T47D (cell line): ENCODE measurements at regions not wholly inside any gene's neighbourhood (a gene's known extent, or its start where the extent isn't known, plus 50 kb on each side); places are given as distances from the start of the nearest gene placed in this dataset.

Experiments
- DNase-seq, 2 experiments: peaks; one replicate each; pipeline versions ENCODE4 v3.0.0 to v3.0.0-alpha.2; 2011 to 2012; ENCODE audit warnings: low read depth in 1 of 2, low spot score in 1 of 2
- JUND ChIP-seq: IDR thresholded peaks from 2 replicates; pipeline ENCODE4 v1.6.1; 2012; ENCODE audit warnings: low read depth
- in situ Hi-C: cut with HindIII; loops from 2 replicates; pipeline ENCODE4 v1.10.0; 2016; ENCODE audit warnings: low sequenced_read_pairs, low pct_unique_long_range_greater_than_20kb

DNA sequence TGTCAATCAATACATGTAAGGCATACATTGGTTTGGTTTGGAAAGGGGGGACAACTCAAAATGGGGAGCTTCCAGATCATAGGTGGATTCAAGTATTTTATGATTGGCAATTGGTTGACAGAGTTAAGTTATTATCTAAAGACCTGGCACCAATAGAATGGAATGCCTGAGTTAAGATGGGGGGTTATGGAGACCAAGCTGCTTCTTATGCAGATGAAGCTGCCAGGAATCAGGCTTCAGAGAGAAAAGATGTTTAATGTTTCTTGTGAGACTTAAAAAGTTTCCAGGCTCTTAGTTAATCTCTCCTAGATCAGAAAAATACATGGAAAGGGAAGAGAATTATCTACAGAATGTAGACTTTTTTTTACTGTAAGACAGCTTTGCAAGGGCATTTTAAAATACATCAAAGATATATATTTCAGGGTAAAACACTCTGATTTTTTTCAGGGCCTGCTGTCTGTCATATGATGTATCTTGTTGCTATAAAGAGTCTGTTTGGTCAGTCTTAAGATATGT, 1343.2 kb upstream of the LRRTM1 start:
- no peak for TF ChIP-seq JUND
- DNase-seq = no peak
- in situ Hi-C loops = no loop called here

DNA sequence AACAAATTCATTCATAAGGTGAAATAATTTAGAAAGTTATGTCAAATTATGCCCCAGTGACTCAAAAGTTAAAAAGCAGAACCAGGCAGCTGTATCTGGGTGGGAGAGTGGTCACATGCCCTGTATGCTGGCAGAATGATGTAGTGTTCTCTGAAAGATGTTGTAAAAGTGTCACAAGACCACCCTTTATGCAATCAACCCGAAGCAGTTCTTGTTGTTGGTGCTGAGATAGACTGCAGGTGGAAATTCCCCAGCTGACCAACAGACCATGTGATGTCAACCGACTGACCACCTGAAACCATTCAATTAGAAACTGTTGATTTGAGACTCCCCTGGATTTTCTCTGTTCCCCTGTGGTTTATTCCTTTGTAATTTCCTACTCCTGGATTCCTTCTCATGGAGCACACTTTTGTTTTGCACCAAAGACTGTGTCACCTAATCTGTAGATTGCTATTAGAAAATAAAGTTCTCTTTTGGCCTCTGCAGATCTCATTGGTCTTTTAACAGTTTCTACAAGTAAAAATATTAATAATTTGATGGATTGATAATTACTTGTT, 1341.3 kb upstream of the LRRTM1 start:
- in situ Hi-C loops = no loop called here

DNA sequence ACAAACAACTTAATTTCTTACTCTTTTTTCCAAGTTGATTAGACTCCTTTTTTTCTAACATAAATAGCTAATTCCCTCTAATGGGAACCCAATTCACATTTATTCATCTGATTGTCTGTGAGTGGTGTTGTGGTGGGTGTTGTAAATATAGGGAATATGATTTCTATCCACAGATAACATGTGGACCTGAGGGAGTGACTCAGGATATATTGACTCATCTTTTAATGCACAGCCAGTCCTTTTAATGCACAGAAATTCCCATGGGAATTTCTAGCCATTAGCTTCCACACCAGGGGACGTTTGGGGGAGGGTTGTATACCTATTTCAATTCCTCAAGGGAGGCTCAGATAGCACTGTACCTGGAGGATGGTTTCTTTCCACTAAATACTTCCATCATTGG, 1339.6 kb upstream of the LRRTM1 start:
- in situ Hi-C loops = no loop called here
- TF ChIP-seq JUND = no peak
- no peak for DNase-seq

More for the DNA sequence above, 1341.3 kb upstream of the LRRTM1 start:
- TF ChIP-seq JUND = no peak
- no peak for DNase-seq

DNA sequence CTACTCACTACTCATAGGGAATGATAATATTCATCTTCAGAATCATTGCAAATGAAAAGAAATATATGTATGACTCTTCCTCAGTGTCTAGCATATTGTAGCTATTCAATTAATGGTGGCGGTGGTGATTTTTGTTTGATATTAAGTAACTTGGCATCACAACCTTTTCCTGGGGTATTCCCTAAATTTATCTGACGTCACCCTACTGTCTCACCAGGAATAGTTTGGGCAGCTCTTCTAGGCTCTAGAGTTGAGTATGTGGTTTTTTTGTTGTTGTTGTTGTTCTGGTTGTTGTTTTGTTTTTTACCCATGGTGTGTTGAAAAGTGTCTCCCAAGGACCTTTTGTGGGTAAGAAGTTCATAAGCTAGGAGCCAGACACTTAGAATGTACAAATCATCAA, 1320.3 kb upstream of the LRRTM1 start:
- TF ChIP-seq JUND = no peak
- in situ Hi-C loops = no loop called here
- no peak for DNase-seq

DNA sequence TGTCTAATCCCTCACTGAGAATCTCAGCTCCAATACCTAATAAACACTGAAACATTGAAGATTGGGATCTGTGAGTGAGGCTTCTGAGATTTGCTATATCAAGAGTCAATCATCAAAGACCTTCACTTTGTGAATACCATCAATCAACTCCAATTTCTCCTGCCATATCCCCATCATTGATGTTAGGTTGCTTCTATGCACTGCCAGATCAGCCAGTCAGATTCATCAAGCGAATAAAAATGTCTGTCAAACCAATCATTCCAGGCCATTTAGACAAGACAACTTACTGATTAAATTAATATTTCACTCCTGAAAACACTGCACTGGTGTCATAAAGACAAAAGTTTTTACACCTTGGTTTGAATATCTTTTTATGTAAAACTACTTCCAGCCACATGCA, 1295.5 kb upstream of the LRRTM1 start:
- no peak for DNase-seq
- in situ Hi-C loops = no loop called here
- no peak for TF ChIP-seq JUND

DNA sequence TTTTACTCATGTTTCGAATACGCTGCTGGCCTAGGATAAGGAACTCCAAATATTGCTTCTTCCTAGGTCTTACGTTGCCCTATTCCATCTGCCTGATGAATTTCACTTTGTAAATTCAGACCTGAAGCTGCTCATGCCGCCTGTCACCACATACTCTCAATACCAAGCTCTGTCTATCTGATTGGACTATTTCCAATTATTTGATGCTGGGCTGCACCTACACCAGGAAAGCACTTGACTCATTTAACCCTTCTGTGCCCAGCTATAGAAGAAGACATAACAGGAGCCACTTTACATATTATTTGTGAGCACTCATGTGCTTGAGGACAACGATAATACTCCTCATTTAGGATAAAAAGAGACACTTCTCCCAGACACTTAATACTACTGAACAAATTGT, 1293.9 kb upstream of the LRRTM1 start:
- in situ Hi-C loops = no loop called here
- TF ChIP-seq JUND = no peak
- DNase-seq = peak; percentile 23 to 87

DNA sequence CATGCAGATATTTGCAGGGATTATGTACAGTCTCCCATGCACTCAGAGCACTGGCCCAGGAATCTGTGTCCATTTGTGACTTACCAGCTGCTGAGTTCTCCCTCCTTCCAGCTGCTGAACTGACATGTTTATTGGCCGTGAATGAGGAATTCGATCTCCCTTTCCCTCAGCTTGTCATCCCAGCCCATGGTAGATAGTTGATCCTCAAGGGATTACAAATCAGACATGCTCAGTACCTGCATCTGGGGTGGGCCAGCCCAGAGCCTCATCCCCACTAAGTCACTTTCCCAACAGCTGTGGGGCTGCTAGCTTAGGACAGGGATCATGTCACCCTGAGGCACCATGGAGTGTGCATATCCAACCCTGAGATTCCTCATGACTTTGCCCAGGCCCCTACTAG, 1284.9 kb upstream of the LRRTM1 start:
- no peak for DNase-seq
- no peak for TF ChIP-seq JUND
- in situ Hi-C loops = no loop called here

DNA sequence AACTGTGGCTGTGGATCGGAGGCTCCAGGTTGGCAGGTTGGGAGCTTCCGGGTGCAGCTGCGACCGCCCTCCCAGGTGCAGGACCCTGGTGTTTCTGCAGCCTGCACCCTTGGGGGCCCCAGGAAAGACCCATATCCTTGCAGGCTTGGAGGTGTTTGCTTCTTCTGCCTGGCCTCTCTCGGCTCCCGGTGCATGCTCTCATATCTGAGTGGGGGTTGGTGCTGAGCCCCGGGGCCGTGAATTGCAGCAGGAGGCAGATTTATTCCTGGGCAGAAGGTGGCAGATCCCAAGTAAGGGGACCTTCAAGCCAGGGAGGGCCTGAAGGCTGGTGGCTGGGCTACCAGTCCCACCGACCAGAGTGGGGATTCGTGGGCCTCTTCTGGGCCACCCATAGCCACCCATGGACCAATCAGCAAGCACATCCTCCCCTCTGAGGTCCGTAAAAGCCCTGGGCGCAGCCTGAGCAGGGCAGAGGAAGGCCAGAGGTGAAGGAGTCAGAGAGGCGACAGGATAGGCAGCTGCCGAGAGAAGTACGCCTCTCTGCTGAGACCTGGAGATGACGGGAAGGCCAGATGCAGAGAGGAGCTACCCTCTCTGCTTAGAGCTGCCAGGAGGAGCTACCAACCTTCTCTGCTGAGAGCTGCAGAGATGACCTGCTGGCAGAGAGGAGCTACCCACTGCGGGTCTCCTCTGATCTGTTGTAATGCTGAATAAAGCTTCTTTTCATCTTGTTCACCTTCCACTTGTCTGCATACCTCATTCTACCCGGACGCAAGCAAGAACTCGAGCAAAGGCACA, 1279.0 kb upstream of the LRRTM1 start:
- no peak for TF ChIP-seq JUND
- no peak for DNase-seq
- in situ Hi-C loops = no loop called here

DNA sequence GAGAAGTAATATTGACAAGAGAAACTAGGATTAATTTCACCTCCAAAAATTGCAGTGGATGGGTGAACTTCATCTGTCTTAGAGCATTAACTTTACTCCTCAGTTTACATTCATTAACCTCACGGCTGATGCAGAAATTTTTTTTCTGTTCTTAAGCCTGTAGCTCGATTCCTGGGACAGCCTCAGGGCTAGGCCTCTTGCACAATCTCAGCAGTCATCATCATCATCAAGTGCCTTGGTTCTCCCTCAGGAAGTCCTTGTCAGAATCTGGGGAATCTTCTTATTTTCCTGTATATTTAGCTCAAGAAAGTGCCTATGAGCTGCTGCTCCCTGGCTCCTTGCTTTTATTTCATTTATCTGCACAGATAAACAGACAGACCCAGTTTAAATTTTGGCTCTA, 1272.2 kb upstream of the LRRTM1 start:
- TF ChIP-seq JUND = no peak
- DNase-seq = no peak
- in situ Hi-C loops = no loop called here

DNA sequence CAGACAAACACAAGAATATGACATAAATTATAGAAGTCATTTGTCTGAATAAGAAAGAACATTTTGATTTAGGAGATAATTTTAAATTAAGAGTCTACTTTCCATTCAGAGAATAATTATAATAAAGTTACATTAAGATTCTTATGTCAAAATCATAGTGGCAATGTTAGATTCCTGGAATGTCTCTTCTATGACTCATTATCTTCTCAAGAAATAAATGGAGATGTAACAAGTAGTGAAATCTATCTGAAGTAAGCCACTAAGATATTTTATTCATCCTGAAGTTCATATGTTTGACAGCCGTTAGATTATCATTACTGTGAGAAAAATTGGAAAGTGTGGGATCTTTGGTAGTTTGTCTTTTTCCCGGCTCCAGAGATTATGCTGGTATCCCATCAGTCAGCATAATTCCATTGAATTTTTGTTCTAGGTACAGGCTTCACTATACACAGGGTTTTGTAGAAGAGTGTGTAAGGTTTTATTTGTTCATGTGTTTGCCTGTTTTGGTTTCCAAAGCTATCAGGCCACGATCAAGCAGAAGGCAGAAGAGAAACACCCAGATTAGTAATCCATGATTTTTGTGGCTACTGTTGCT, 1246.6 kb upstream of the LRRTM1 start:
- TF ChIP-seq JUND = no peak
- no peak for DNase-seq
- in situ Hi-C loops = no loop called here

DNA sequence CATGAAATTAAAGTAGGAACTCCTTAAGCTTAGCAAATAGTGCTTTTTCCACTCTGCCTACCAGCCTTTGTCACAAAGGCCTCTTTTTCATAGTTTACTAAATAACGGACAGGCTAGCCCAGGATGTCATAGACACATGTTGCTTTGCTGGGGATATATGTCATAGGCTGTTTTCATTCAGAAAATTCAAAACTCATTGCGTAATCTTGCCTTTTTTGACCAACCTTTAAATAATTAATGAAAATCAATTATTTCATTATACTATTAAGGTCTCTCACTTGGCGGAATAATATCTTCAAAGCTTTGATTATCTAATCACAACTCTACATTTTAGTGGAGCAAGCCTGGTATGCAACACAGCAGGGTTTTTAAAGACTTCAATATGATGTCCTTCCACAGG, 1245.7 kb upstream of the LRRTM1 start:
- in situ Hi-C loops = no loop called here
- TF ChIP-seq JUND = no peak
- DNase-seq = no peak

DNA sequence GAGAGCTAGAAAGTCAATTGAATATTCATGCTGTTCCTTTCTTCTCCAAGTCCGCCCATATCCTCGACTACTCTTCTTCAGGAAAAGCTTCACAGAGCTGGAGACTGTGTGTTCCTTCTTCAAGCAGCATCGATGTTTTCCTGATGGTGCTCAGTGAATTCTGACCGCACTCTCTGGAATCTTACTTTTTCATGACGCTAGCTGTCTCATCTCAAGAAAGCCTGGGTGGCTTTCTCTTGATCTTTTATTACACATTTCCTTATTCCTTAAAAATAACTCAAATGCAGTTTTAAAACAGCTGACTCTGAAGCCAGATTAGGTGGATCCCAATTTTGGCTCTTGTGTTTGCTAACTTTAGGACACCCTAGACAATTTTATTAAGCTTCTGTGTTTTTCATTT, 1245.1 kb upstream of the LRRTM1 start:
- TF ChIP-seq JUND = no peak
- no peak for DNase-seq
- in situ Hi-C loops = no loop called here

DNA sequence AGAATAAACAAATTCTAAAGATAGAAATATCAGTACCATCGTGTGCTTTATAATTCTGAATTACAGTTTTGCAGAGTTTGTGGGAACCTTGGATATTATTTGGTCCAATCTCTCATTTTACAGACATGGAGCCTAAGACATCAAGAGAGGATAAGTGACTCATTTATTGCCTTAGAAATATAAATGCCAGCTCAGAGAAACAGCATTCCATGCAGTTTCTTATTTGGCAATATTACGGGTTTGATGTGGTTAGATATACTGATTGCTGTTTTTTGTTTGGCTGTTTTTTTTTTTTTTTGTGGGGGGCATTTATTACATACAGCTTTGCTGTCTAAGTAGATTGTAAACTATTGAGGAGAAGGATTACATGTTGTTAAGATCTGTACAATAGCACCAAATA, 1241.1 kb upstream of the LRRTM1 start:
- in situ Hi-C loops = no loop called here
- DNase-seq = no peak
- no peak for TF ChIP-seq JUND
